GM21723 (cell line): ENCODE measurements at regions not wholly inside any gene's neighbourhood (a gene's known extent, or its start where the extent isn't known, plus 50 kb on each side); places are given as distances from the start of the nearest gene placed in this dataset.

Source experiments
- ATAC-seq: cut with Tn5 transposase; IDR thresholded peaks from one replicate; pipeline ENCODE4 v1.9.1; 2021; ENCODE audit warnings: mild to moderate bottlenecking, moderate library complexity; ENCODE audit not compliant: unreplicated experiment

DNA sequence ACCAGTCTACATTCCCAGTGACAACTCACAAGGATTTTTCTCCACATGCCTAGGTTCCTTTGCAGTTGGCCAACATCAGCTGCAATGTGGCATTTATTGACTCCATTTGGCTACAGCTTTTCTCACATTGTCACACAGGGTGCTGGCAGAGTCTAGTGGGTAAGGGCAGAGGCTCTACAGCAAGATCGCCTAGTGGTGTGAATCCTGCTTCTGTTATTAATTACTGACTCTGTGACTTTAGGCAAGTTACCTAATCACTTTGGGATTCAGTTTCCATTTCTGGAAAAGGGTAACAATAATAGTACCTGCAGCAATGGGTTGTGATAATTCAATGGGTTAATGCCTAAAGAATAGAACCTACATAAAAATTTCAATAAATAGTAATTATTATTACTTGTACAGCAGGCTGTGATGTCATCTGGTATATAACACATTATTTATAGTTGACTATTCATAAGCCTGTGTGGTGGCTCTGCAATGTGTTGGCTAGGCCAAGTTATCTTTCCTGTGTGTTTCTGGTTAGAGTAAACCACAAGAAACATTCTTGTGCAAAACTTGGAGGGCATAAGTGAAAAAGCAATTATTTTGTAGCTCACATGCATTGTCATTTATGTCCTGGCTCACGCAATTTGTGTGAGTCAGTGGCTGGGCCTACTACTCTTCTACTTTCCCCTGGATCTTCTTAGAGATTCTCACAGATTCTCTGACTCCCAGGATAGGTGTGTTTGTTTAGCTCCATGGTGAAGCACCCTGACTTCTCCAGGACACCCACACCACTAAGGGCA lies 59.5 kb downstream of the PTGS2 start:
- ATAC-seq = no peak

DNA sequence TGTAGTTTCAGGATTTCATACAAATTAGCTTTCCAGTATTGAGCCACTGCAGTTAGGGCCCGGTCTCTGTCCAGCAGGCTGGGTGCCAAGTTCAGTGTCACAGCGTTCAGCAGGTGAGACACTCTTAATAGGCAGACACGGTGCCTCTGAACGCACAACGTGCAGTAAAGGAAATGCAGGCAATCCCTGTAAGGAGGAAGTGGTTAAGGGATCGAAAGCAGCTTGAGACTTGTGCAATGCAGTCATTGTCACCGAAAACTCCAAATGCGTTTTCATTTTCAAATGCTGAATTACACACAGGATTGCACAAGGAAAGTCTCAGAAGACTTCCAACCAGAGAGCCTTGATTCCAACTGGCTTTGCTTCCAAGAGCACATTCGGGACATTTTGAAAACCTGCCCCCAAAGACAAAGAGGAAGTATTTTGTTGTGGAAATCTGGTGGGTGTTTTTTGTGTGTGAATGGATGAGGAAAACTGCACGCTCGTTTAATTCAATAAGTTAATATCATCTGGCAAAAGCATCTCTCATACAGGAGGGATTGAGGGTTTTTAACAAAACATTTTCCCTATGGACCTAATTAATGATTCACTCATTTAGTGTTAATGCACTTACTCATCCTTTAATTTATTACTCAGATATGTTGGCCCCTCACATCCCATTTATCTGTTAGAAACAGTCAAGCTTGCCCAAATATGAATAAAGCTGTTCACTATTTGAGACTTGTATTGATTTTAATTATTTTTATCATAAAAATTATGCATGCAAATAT lies 61.6 kb downstream of the PTGS2 start:
- ATAC-seq = peak; percentile 100

DNA sequence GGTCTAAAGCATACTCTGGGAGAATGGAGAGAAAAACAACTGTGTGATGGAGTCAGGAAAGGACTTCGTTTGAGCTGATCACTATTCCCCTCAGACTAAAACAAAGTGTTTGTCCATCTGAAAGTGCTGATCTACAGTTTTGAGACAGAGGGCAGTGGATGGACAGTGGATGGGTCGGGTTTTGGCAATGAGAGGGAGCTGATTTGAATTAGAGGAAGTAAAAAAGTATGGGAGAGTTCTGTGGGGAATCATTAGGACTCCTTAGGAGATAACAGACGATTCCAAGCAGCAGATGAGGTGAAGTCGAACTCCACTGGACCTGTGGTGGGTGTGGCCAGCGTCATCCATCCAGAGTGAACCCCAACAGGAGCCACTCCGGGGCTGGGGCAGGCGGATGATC lies 62.3 kb downstream of the PTGS2 start:
- ATAC-seq = peak; percentile 18

DNA sequence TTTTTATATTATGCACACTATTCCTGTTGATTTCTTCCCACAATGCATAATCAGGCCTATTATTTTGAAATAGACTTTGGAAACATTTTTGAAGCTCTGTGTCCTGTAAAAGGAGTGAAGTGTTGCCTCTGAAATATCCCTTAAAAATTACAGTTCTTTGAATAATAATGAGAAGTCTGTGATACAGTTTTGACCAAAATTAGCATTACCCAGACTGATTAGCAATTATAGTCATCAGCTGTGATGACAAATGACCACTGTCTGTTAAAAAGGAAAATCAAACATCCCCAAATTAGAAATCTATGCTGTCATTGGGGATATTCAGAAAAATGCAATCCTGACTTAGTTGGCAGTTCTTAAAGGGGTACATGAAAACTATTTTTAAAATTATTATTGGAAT lies 63.7 kb downstream of the PTGS2 start:
- ATAC-seq = no peak

DNA sequence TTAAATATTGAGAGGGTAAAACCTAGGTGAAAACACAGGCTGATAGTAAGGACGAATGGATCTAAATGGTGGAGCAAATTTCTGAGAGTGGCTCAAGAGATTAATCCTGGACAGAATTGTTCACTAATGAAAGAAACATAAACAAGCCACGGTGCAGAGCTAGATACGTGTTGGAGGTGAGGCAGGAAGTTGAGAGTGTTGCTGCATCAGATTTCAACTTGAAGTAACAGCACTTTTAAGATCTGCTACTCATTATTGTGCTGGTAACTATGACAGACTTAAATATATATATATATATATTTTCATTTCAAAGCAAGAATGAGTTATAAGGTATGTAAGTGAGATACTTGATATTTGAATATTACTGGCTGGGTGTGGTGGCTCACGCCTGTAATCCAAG lies 64.9 kb downstream of the PTGS2 start:
- no peak for ATAC-seq

DNA sequence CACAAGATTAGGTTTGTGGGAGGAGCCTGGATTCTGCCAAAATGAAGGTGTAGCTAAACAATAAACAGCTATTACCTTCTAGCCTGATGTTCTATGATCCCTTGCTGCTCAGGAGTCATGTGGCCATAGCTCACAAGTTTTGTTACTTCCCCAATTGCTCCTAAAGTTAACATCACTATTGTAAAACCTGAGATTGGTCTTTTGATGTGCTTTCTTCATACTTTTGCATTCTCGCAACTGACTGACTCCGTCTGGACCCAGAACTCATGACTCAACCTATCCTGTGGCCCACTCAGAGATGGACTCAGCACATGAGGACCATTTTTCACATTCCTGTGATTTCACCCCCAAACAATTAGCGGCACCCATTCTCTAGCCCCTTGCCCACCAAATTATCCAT lies 69.1 kb downstream of the PTGS2 start:
- ATAC-seq = no peak

DNA sequence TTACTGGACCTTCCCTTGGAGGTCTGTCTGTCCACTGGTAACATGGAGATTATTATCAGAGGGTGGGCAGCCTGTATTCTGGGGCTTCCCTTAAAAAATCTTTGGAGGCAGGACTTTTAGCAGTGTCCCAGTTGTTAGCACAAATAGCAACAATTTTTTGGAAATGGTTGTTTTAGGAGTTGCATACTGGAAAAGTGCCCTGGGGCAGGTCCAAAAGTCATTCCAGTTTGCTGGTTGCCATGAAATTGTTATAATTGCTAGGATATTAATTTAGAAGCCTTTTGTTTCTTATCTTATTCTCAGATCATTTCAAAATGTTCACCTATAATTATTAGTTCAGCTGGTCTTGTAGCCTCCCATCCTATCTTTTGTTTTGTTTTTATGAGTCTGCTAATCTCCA lies 71.0 kb downstream of the PTGS2 start:
- ATAC-seq = no peak

DNA sequence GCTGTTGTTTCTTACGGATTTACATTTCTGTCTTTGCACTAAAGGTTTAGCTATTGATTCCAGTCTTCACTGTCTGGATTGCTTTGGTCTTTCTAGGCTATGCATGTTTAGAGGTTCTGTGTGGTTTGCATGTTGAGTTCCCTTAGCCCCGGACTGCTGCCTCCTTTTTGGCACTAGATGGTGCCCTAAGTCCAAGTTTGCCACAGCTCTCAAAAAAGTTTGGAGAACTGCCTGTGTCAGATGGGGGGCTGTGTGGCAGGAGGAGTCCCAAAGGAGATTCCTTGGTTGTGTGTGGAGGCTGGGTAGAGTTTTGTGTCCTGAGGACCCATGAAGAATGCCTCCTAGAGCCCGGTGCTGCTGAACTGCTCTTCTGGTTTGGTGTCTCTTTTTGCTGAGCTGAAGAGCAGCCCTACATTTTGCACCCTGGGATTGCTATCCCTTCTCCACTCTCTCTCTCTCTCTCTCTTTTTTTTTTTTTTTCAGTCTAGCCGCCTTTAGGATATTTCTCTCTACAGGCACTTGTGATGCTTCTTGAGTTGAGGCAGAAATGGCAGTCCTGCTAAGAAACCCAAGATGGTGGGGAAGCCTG lies 74.4 kb downstream of the PTGS2 start:
- peak; percentile 76 for ATAC-seq

DNA sequence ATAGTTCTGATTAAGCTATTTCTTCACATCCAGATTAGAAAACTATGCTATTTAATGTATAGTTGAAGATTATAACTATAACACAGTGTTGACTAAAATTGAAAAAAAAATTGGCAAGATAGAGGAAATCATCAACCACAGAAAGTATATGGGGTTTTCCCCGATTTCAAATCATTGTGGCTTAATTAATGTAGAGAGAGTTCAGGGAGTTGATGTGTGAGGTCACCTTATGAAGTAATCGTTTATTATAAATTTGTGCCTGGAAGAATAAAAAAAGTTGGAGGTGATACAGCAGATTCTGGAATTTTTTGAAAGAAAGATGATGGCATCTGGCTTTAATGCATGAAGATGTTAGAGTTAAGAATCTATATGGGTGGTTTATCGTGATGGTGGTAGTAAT lies 84.3 kb downstream of the PTGS2 start:
- ATAC-seq = no peak

DNA sequence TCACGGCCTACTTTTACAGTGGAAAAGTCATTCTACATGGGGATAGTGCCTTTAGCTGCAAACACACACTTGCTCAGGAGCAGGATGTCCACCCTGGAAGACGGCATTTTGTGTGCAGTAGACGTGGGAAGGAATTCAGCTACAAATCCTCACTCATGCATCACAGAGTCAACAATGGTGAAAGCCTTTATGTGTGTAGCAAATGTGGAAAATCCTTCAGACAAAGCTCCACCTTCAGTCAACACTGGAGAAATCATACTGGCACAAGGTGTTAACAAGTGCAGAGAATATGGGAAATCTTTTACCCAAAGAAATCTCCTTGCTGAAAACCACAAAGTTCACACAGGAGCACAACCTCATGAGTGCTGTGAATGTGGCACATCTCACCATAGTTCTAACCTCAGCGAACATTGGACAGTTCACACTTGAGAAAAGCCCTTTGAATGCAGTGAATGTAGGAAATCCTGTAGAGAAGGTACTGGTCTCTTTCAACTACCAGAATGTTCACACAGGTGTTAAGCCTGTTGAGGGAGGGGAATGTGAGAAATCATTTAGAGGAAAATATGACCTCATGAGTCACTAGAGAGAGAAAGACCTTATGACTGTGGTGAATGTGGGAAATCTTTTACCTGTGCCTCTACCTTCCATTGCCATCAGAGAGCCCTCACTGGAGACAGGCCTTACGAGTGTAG lies 101.8 kb downstream of the PTGS2 start:
- no peak for ATAC-seq

DNA sequence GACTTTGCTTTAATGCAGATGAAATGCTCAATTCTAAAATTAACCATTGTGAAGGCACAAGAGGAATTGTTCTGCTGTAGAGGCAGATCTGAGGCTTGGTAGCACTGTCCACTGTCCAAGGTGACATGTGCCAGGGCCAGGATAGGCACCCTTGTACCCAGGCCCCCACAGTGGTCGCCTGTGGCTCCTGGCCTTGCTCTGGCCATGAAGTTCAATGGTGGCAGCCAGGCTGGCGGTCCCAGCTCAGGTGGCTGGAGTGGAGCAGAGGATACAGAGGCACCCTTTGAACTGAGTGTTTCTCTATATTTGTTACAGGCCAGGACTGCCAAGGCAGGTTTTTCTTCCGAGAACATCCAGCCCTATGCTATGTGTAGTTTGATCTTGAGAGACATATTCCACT lies 102.6 kb downstream of the PTGS2 start:
- no peak for ATAC-seq

DNA sequence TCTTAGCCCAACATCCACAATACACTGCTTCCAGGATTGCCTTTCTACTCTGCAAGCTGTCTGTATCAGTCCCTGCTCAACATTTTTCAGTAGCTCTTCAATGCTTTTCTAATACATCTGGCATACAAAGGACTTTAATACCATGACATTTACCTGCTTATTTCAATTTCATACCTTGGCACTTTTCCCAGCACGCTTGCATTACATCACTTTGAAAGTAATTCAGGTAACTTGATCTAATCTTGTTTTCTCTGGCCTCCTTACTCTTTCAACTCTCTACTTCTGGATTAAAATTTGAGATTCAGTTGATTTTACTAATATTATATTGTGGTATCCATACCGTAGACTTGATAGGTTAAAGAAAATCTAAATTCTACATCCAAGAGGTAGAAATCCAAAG lies 103.0 kb downstream of the PTGS2 start:
- no peak for ATAC-seq

DNA sequence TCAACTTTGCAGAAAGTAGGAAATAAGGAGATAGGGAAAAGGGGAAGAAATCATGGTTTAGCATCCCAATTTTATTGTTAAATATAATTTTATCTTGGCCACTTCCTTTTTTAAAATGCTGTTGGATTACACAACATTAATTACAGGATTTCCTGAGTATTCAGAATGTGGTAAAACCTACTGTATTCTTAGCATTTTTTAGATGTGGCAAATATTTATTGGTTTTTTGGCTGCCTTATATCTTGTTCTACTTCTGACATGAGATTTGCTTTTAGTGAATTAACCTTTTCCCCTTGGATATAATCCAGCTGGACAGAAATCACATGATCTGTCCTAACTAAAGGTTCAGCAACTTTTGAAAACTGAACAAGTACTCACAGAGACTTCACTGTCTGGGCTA lies 104.9 kb downstream of the PTGS2 start:
- no peak for ATAC-seq

DNA sequence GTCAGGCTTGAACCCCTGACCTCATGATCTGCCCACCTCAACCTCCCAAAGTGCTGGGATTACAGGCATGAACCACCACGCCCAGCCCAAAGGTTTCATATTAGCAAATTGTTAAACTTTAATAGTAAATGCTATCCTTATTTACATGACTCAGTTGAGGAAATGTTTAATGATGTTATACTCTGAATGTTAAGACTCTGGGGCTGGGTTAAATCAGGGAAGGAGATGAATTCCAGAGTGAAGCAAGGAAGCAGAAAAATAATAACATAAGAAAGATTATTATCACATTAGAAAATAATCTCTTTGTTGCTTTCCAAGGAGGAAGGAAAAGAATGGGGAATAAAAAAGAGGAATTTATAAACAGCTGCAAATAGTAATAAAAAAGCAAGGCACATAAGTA lies 105.3 kb downstream of the PTGS2 start:
- ATAC-seq = no peak

DNA sequence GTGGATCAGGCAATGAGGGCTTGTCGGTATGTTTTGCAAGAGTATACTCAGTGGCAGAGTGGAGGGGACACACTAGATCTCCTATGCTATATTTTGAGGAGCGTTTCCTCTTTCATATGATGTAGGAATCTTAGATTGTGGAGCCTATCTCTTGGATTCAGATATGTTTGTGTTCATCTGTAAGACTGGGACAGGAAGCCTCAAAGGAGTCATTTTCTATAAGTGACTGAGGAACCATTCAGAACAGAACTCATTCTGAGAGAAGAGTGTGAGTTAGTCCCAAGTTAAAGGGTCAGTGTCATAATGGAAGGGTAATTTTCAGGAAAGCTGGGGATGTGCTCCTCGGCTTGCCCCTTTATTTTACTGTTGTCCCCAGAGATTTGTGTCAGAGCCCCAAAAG lies 107.7 kb downstream of the PTGS2 start:
- no peak for ATAC-seq

DNA sequence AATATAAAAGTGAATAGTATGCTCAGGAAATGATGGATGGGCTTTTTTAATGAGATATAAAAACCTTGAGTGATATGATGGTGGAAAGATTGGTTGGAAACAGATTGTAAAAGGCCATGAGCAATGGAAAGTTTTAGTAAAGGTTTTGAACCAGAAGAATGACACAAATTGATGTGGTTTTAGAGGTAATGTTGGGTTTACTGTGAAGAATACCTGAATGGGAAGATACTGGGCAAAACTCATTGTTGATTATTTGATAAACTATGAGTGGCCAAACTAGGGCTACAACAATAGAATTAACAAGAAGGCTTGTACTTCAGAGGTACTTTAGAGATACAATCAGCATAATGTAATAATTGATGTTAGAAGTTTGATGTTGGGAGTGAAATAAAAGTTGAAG lies 108.5 kb downstream of the PTGS2 start:
- no peak for ATAC-seq

DNA sequence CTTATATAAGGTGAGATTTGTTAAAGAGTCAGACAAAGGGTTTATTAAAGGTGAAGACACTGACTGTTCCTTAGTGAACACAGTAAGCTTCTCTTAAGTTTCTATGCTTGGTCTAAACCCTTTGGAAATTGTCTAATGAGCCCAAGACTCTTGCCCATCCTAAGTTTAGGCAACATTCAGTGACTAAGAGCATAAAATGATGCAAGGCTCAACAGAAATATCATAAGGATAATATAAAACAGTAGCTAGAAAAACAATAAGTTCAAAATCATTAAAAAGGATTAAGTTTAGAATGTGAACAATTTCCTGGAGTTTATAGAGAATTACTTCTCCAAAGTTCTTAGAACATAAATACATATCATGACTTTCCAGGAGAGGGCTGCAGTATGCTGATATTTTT lies 108.9 kb upstream of the PDC start:
- no peak for ATAC-seq

DNA sequence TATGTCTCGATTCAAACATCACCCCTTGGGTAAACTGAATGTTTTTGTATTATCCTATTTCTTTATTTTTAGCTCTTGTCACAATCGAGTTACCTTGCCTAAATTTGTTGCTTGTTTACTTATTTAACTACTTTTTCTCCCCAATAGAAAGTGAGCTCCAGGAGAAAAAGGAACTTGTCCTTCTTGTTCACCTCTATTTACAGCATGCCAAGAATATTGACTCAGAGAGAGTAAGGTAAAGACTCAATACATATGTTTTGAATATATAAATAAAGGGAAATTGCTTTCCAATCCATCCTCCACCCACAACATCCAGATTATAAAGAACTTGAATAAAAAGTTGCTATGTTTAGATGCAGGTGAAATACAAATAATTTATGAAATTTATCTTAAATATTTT lies 107.3 kb upstream of the PDC start:
- ATAC-seq = no peak

DNA sequence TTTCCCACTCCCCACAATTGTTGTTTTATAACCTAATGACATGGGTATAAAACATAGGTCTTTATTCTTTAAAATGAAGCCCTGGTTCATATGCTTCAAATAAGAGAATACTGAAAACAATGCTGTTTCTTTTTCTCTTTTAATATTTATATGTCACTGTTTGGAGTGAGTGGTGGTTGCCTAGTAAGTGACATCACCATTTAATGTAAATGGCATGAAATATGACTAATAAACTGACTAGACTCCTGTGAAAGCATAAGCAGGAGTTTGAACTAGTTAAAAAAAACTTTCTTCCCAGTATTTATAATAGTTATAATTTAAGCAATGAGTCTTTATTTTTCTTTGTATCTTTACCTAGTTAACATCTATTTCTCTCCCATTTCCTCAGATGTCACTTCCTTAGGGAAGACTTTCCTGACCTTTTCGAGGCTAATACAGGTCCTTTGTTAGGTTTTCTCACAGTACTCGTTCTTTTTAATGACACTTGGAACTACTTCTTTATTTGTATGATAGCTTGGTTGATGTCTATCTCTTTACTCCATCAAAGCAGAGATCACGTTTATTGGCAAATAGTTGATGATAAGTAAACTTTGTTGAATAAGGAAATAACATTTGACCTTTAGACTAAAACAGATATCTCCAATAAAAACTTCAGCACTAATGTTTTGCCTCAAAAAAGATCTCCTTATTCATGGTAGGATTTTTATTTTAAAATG lies 105.4 kb upstream of the PDC start:
- no peak for ATAC-seq

DNA sequence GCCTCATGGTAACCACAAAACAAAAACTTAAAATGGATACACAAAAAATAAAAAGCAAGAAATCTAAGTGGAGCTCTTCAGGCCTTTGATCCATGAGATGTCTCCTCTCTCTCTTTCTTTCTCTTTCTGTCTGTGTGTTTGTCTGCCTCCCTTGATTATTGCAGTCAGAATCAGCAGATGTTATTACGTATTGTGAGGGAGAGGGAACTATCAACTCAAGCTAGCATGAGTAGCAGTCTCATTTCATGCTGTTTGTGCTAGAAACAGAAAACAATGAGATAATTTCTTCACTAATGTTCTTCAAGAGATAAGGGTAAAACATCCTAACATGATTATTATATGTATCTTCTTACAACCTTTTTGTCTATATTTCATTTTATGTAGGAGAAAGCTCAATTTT lies 103.7 kb upstream of the PDC start:
- ATAC-seq = no peak

DNA sequence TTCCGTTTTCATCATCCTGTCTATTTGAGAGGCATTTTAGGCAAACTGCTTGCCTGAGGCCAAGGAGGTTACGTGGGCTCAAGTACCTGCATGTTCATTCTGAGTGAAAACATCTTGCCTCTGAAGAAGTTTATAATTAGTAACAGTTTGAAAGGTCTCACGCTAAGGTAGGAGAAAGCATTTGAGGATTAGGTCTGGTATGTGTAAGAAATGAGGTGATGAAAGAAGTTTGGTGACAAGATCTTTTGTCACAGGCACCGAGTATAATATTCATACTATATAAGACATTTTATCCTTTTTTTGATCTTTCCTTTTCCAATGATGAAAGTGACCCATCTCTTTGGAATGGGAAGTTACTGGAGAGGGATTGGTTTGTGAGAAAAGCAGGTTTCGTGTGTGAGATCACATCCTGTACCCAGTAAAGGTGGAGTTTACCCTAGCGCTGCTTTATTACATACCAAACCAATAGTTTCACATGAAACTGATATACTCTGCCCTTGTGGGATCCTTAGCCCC lies 98.7 kb upstream of the PDC start:
- no peak for ATAC-seq
